Astrocyte (in vitro differentiated cells and primary cell): ENCODE measurements at regions not wholly inside any gene's neighbourhood (a gene's known extent, or its start where the extent isn't known, plus 50 kb on each side); places are given as distances from the start of the nearest gene placed in this dataset.

Source experiments
- DNase-seq: peaks from one replicate; pipeline ENCODE4 v3.0.0-alpha.2; 2010; ENCODE audit warnings: low read depth
- FAIRE-seq: peaks from 2 replicates; lab custom pipeline; 2011; peaks lifted over from hg19 to GRCh38; lab: Jason Lieb, UNC
- H2AFZ ChIP-seq: 2 replicates; pipeline ENCODE4 v1.6.0; 2012; ENCODE audit warnings: low read depth, low read length, inconsistent platforms
- H3K27ac ChIP-seq: 2 replicates; pipeline ENCODE4 v1.5.1; 2011; ENCODE audit warnings: low read depth, low read length, inconsistent platforms
- H3K27me3 ChIP-seq: 2 replicates; pipeline ENCODE4 v1.6.0; 2011; ENCODE audit warnings: low read length, inconsistent platforms; ENCODE audit not compliant: insufficient read depth
- H3K36me3 ChIP-seq: 2 replicates; pipeline ENCODE4 v1.5.1; 2011; ENCODE audit warnings: low read length, inconsistent platforms; ENCODE audit not compliant: insufficient read depth
- H3K4me1 ChIP-seq: 2 replicates; pipeline ENCODE4 v1.5.1; 2011; ENCODE audit warnings: low read length, inconsistent platforms; ENCODE audit not compliant: insufficient read depth
- H3K4me2 ChIP-seq: 2 replicates; pipeline ENCODE4 v1.6.0; 2012; ENCODE audit warnings: low read length, inconsistent platforms
- H3K4me3 ChIP-seq: 2 replicates; pipeline ENCODE4 v1.5.1; 2011; ENCODE audit warnings: low read depth, mild to moderate bottlenecking, low read length, inconsistent platforms; ENCODE audit not compliant: insufficient read depth
- H3K79me2 ChIP-seq: 2 replicates; pipeline ENCODE4 v1.6.0; 2012; ENCODE audit warnings: mild to moderate bottlenecking, low read length, inconsistent platforms; ENCODE audit not compliant: insufficient read depth
- H3K9ac ChIP-seq: 2 replicates; pipeline ENCODE4 v1.6.0; 2012; ENCODE audit warnings: mild to moderate bottlenecking, low read length, inconsistent platforms
- H3K9me3 ChIP-seq: 2 replicates; pipeline ENCODE4 v1.5.1; 2012; ENCODE audit warnings: low read depth, mild to moderate bottlenecking, low read length, inconsistent platforms; ENCODE audit not compliant: insufficient read depth
- H4K20me1 ChIP-seq: 2 replicates; pipeline ENCODE4 v1.6.0; 2012; ENCODE audit warnings: low read length, inconsistent platforms; ENCODE audit not compliant: insufficient read depth
- H3K27ac Mint-ChIP-seq: one replicate; pipeline ENCODE4 v1.8.0; 2021; ENCODE audit warnings: mild to moderate bottlenecking, mixed read lengths; ENCODE audit not compliant: unreplicated experiment
- H3K27me3 Mint-ChIP-seq: one replicate; pipeline ENCODE4 v1.8.0; 2021; ENCODE audit warnings: low read depth, mixed read lengths; ENCODE audit not compliant: unreplicated experiment
- H3K36me3 Mint-ChIP-seq: one replicate; pipeline ENCODE4 v1.8.0; 2021; ENCODE audit warnings: low read depth, mixed read lengths; ENCODE audit not compliant: unreplicated experiment
- H3K4me1 Mint-ChIP-seq: one replicate; pipeline ENCODE4 v1.8.0; 2021; ENCODE audit warnings: low read depth, mixed read lengths; ENCODE audit not compliant: unreplicated experiment
- H3K4me3 Mint-ChIP-seq: one replicate; pipeline ENCODE4 v1.8.0; 2021; ENCODE audit warnings: mild to moderate bottlenecking, moderate library complexity, mixed read lengths; ENCODE audit not compliant: unreplicated experiment
- H3K9me3 Mint-ChIP-seq: one replicate; pipeline ENCODE4 v1.8.0; 2021; ENCODE audit warnings: mild to moderate bottlenecking, mixed read lengths; ENCODE audit not compliant: unreplicated experiment
- EZH2 ChIP-seq: IDR thresholded peaks from 2 replicates; pipeline ENCODE4 v1.6.1; 2012; ENCODE audit warnings: mild to moderate bottlenecking, low read length, inconsistent platforms; ENCODE audit not compliant: insufficient read depth
- TF ChIP-seq, protein P1 (sequence below): IDR thresholded peaks from 2 replicates; pipeline ENCODE4 v1.5.1; 2011; ENCODE audit warnings: low read depth, mild to moderate bottlenecking, inconsistent platforms, low read length, moderate library complexity; ENCODE audit not compliant: insufficient read depth

DNA sequence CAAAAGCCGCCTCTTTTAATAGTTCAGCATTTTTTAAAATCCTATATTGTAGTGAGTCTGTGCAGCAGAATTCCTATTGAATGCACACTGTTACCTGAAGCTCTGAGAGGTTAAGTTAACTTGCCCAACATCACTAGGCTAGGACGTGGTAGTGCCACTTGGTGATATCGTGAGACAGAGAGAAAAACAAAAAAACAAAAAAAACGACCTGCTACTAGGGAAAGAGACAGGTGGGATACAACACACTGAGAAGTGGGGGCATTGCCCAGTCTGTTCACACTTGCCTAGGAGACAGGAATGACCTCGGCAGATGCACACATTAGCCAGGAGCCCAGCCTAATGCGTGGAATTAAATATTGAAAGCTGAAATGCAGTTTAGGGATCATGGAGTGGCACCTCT, 129.7 kb upstream of the CCND2 start:
- Histone ChIP-seq H3K4me2 (no peak overlapping the region), H3K27me3 (no peaks in the 10 kb centered on the region), H3K4me1 (no peaks in the 10 kb centered on the region), H3K9me3 (peaks cover 4% of the 10 kb centered on the region), H3K4me3 (no peak overlapping the region), H3K9ac (no peak overlapping the region), H2AFZ (no peak overlapping the region), H3K36me3 (no peaks in the 10 kb centered on the region), H3K79me2 (no peaks in the 10 kb centered on the region), H4K20me1 (no peaks in the 10 kb centered on the region), H3K27ac (no peak overlapping the region)
- FAIRE-seq (no peak), DNase-seq (no peak)
- no peak overlapping the region for H3K27ac Mint-ChIP-seq
- H3K4me3 Mint-ChIP-seq, result no peak overlapping the region
- H3K9me3 Mint-ChIP-seq, result peaks cover 10% of the 10 kb centered on the region
- H3K4me1 Mint-ChIP-seq, result no peaks in the 10 kb centered on the region
- H3K36me3 Mint-ChIP-seq, result peaks cover 2% of the 10 kb centered on the region
- H3K27me3 Mint-ChIP-seq, result peaks cover 28% of the 10 kb centered on the region
- TF ChIP-seq, protein P1, sequence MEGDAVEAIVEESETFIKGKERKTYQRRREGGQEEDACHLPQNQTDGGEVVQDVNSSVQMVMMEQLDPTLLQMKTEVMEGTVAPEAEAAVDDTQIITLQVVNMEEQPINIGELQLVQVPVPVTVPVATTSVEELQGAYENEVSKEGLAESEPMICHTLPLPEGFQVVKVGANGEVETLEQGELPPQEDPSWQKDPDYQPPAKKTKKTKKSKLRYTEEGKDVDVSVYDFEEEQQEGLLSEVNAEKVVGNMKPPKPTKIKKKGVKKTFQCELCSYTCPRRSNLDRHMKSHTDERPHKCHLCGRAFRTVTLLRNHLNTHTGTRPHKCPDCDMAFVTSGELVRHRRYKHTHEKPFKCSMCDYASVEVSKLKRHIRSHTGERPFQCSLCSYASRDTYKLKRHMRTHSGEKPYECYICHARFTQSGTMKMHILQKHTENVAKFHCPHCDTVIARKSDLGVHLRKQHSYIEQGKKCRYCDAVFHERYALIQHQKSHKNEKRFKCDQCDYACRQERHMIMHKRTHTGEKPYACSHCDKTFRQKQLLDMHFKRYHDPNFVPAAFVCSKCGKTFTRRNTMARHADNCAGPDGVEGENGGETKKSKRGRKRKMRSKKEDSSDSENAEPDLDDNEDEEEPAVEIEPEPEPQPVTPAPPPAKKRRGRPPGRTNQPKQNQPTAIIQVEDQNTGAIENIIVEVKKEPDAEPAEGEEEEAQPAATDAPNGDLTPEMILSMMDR, result no peak
- TF ChIP-seq EZH2, result no peak

DNA sequence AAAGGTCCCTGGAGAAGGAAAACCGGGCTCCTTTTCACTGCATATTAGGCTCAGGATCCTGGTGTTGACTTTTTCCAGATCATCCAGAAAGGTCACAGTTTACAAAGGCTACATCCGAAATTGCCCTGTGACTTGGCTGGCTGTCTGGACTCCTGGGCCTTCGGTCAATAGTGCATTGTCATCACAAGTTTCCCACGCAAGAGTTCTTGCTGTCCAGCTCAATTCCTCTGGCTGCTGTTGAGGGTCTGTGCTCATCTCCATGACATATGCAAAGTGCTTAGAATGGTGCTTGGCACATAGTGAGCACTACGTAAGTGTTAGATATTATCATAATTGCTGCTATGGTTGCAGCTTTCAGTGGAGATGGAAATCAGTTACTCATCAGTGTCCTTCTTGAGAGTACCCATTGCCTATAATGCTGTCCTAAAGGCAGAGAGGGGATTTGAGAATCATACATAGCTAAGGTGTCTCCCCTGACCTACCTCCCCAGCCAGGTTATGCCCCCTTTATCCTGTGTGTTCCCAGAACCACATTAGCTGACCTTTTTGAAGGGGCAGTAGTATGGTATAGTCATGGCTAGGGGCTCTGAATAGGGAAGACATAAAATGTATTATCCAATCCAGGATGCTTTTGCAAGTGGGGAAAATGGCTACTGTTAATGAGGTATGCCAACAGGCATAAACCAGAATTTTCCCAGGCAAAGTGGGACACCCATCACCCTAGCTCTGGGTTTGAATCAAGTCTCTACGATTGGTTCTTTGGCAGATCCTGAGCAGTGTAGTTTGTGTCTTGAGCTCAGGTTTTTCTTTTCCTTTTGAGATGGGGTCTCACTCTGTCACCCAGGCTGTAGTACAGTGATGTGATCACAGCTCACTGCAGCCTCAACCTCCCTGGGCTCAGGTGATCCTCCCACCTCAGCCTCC, 132.0 kb upstream of the CCND2 start:
- Histone ChIP-seq H3K4me3 (no peak overlapping the region), H3K4me2 (no peak overlapping the region), H3K9ac (no peak overlapping the region), H3K36me3 (no peaks in the 10 kb centered on the region), H3K4me1 (no peaks in the 10 kb centered on the region), H3K27ac (no peak overlapping the region), H4K20me1 (no peaks in the 10 kb centered on the region), H3K79me2 (no peaks in the 10 kb centered on the region), H3K9me3 (peaks cover 4% of the 10 kb centered on the region), H3K27me3 (no peaks in the 10 kb centered on the region), H2AFZ (no peak overlapping the region)
- H3K4me1 Mint-ChIP-seq, result peaks cover 3% of the 10 kb centered on the region
- H3K4me3 Mint-ChIP-seq, result no peak overlapping the region
- peaks cover 20% of the 10 kb centered on the region for H3K27me3 Mint-ChIP-seq
- no peak overlapping the region for H3K27ac Mint-ChIP-seq
- H3K9me3 Mint-ChIP-seq, result peaks cover 10% of the 10 kb centered on the region
- TF ChIP-seq EZH2, result no peak
- TF ChIP-seq, protein P1, result no peak
- H3K36me3 Mint-ChIP-seq, result peaks cover 2% of the 10 kb centered on the region
- DNase-seq (no peak), FAIRE-seq (no peak)
